ENCODE measurements at regions not wholly inside any gene's neighbourhood (a gene's known extent, or its start where the extent isn't known, plus 50 kb on each side); places are given as distances from the start of the nearest gene placed in this dataset.

DNA sequence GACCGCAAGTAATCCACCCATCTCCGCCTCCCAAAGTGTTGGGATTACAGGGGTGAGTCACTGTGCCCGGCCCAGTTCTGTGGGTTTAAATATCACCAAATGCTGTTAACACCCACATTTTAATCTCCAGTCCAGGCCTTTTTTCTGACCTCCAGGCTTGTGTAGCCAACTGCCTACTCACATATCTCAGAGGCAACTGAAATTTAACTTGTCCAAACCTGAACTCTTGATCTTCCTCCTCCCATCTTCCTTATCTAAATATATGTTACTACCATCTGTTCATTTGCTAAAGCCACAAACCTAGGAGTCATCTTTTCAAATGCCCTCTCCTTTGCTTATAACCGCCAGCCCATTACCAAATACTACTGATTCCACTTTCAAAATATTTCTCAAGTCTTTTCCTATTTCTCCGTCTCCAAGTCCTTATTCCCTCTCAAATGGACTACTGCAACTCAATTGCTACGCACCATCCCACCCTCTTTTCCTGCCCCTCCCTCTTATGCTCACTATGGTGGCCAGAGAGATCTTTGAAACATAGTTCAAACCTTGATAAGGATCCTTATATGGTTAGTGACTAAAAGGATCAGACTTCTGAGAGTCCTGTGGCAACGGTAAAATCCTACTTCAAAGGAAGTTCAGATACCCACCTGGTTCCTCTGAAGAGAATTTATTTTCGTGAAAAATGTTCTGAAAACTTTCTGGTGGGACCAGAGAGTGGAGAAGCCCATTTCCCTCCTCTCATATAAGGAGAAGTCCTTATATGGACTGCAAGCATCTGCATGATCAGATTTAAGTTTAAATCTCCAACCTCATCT, 78.5 kb upstream of the CDC42BPA start:
- peak; percentile 93 for ATAC-seq
- peak; percentile 96 for FAIRE-seq
- Histone ChIP-seq H2AFZ (ENCODE audit: low read depth, low read length) (peak overlapping the region; percentile 64), H3K9me1 (ENCODE audit: control insufficient read depth, insufficient read depth, low read length) (no peaks in the 10 kb centered on the region), H3K27ac (ENCODE audit: extremely low read depth, low read depth, low read length) (peak overlapping the region; percentile 87), H3K4me3 (peak overlapping the region; percentile 14; the same call in 1 of the 2 replicates), H4K20me1 (replicated peaks; ENCODE audit: control insufficient read depth, insufficient read depth, low read length) (no peaks in the 10 kb centered on the region), H3K36me3 (ENCODE audit: control insufficient read depth, insufficient read depth, low read length) (no peaks in the 10 kb centered on the region), H3K79me2 (ENCODE audit: control insufficient read depth, insufficient read depth, low read length) (no peaks in the 10 kb centered on the region), H3K4me2 (ENCODE audit: insufficient read depth, low read length) (peak overlapping the region; percentile 59), H3K27me3 (ENCODE audit: control insufficient read depth in 2 of 2, insufficient read depth in 2 of 2, low read length in 2 of 2) (no peaks in the 10 kb centered on the region), H3K9me3 (replicated peaks; ENCODE audit: control insufficient read depth, insufficient read depth, low read depth, low read length) (no peaks in the 10 kb centered on the region), H3K4me1 (replicated peaks in 1 of 2; ENCODE audit: control insufficient read depth in 2 of 2, insufficient read depth in 2 of 2, low read length in 2 of 2) (peaks cover 26 to 36% of the 10 kb centered on the region in 2 experiments), H3K9ac (ENCODE audit: insufficient read depth in 1 of 2, low read depth in 2 of 2, low read length in 2 of 2) (peak overlapping the region in 1 of 2 experiments; percentile 57; a peak in 3 of 4 replicates)
- intact Hi-C loops (cut with micrococcal nuclease) = loop anchor here (1.0 to 2.0 kb wide), 4 partner anchors 17 to 78 kb away; partner anchors contain the start of gene CDC42BPA
- in situ Hi-C loops (cut with MboI) = no loop called here
- CTCF ChIA-PET (ENCODE audit: low intra/inter-chr PET ratio) = no interaction called here
- DNase-seq (ENCODE audit: extremely low read depth in 1 of 4, low spot score in 3 of 4) = peak; percentile 86 to 97 (median 89)
- POLR2A ChIA-PET = interaction anchor here (0.7 to 2.2 kb wide), 2 partner anchors 39 to 127 kb away, joined by 4 to 12 read pairs; no protein-coding TSS in a partner anchor
- no TSS peak for BruUV-seq (replicated peaks)
- WGBS (ENCODE audit: insufficient coverage, low coverage, missing lambda C conversion rate) = 1% methylated on average over 8 of the region's 8 CpGs
- TF ChIP-seq, protein P1, sequence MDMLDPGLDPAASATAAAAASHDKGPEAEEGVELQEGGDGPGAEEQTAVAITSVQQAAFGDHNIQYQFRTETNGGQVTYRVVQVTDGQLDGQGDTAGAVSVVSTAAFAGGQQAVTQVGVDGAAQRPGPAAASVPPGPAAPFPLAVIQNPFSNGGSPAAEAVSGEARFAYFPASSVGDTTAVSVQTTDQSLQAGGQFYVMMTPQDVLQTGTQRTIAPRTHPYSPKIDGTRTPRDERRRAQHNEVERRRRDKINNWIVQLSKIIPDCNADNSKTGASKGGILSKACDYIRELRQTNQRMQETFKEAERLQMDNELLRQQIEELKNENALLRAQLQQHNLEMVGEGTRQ (CRISPR knock-in tag; IDR thresholded peaks at IDR 0.05) = no peak
- no peak for TF ChIP-seq HDAC6 (IDR thresholded peaks at IDR 0.05; ENCODE audit: low read depth, low read length)
- no peak for TF ChIP-seq SRSF9 (IDR thresholded peaks at IDR 0.05; ENCODE audit: borderline replicate concordance, low read depth, low read length)
- no peak for TF ChIP-seq HNRNPUL1 (IDR thresholded peaks at IDR 0.05; ENCODE audit: low read length)
- peak; percentile 18 to 63; a peak in 3 of 4 replicates for TF ChIP-seq MAZ (CRISPR knock-in tag; conservative IDR thresholded peaks at IDR 0.05 in 1 of 2, IDR thresholded peaks at IDR 0.05 in 1 of 2)
- TF ChIP-seq JUN (IDR thresholded peaks at IDR 0.05; ENCODE audit: borderline replicate concordance, low read depth, low read length) = peak; percentile 86
- TF ChIP-seq JUN (CRISPR knock-in tag; IDR thresholded peaks at IDR 0.05; ENCODE audit: borderline replicate concordance) = 0 out of 2 replicates have a peak, but pooled peaks have one; percentile 56
- TF ChIP-seq, protein P2, sequence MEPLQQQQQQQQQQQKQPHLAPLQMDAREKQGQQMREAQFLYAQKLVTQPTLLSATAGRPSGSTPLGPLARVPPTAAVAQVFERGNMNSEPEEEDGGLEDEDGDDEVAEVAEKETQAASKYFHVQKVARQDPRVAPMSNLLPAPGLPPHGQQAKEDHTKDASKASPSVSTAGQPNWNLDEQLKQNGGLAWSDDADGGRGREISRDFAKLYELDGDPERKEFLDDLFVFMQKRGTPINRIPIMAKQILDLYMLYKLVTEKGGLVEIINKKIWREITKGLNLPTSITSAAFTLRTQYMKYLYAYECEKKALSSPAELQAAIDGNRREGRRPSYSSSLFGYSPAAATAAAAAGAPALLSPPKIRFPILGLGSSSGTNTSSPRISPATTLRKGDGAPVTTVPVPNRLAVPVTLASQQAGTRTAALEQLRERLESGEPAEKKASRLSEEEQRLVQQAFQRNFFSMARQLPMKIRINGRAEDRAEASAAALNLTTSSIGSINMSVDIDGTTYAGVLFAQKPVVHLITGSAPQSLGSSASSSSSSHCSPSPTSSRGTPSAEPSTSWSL (CRISPR knock-in tag; IDR thresholded peaks at IDR 0.05; ENCODE audit: borderline replicate concordance) = no peak
- peak; percentile 60; the same call in 1 of the 2 replicates for TF ChIP-seq ZNF263 (CRISPR knock-in tag; IDR thresholded peaks at IDR 0.05; ENCODE audit: borderline replicate concordance)
- TF ChIP-seq GTF2F1 (IDR thresholded peaks at IDR 0.05; ENCODE audit: low read depth, low read length) = no peak; the same call in 1 of the 2 replicates
- TF ChIP-seq, protein P3, sequence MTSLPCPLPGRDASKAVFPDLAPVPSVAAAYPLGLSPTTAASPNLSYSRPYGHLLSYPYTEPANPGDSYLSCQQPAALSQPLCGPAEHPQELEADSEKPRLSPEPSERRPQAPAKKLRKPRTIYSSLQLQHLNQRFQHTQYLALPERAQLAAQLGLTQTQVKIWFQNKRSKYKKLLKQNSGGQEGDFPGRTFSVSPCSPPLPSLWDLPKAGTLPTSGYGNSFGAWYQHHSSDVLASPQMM (CRISPR knock-in tag; IDR thresholded peaks at IDR 0.05) = no peak
- TF ChIP-seq ZNF589 (CRISPR knock-in tag; IDR thresholded peaks at IDR 0.05; ENCODE audit: low read depth) = no peak
- no peak for TF ChIP-seq ZNF133 (CRISPR knock-in tag; IDR thresholded peaks at IDR 0.05)
- TF ChIP-seq POLR2B (IDR thresholded peaks at IDR 0.05; ENCODE audit: low read depth, partially characterized antibody) = no peak
- no peak for TF ChIP-seq PHB (CRISPR knock-in tag; IDR thresholded peaks at IDR 0.05)
- TF ChIP-seq, protein P4, sequence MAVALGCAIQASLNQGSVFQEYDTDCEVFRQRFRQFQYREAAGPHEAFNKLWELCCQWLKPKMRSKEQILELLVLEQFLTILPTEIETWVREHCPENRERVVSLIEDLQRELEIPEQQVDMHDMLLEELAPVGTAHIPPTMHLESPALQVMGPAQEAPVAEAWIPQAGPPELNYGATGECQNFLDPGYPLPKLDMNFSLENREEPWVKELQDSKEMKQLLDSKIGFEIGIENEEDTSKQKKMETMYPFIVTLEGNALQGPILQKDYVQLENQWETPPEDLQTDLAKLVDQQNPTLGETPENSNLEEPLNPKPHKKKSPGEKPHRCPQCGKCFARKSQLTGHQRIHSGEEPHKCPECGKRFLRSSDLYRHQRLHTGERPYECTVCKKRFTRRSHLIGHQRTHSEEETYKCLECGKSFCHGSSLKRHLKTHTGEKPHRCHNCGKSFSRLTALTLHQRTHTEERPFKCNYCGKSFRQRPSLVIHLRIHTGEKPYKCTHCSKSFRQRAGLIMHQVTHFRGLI (CRISPR knock-in tag; IDR thresholded peaks at IDR 0.05) = no peak
